ENCODE measurements at regions not wholly inside any gene's neighbourhood (a gene's known extent, or its start where the extent isn't known, plus 50 kb on each side); places are given as distances from the start of the nearest gene placed in this dataset.

- DNase-seq (no peak), ATAC-seq (no peak)
- no peaks in the 10 kb centered on the region for H3K27me3 ChIP-seq
- intact Hi-C loops (cut with DNase I), result no loop called here
- no peak overlapping the region for H3K4me3 ChIP-seq
- H3K9me3 ChIP-seq, result no peaks in the 10 kb centered on the region
- no peaks in the 10 kb centered on the region for H3K36me3 ChIP-seq
- no peaks in the 10 kb centered on the region for H3K4me1 ChIP-seq
- no peak for TF ChIP-seq CTCF (IDR thresholded peaks at IDR 0.05)
- H3K27ac ChIP-seq, result no peak overlapping the region
These were observed 728.4 kb downstream of the SLITRK1 start for GRCh38 chr13:83153848-83154247.

GRCh38 chr13:83151308-83151660 lies 731.0 kb downstream of the SLITRK1 start:
- no peak for TF ChIP-seq CTCF (IDR thresholded peaks at IDR 0.05)
- H3K9me3 ChIP-seq, result no peaks in the 10 kb centered on the region
- DNase-seq (no peak), ATAC-seq (no peak)
- no peak overlapping the region for H3K27ac ChIP-seq
- H3K4me1 ChIP-seq, result no peaks in the 10 kb centered on the region
- H3K36me3 ChIP-seq, result no peaks in the 10 kb centered on the region
- no peaks in the 10 kb centered on the region for H3K27me3 ChIP-seq
- intact Hi-C loops (cut with DNase I), result no loop called here
- no peak overlapping the region for H3K4me3 ChIP-seq

GRCh38 chr13:83150616-83151307 lies 731.5 kb downstream of the SLITRK1 start:
- no peaks in the 10 kb centered on the region for H3K27me3 ChIP-seq
- no peaks in the 10 kb centered on the region for H3K9me3 ChIP-seq
- no peak overlapping the region for H3K27ac ChIP-seq
- H3K36me3 ChIP-seq, result no peaks in the 10 kb centered on the region
- no peak for DNase-seq
- intact Hi-C loops (cut with DNase I), result no loop called here
- H3K4me1 ChIP-seq, result no peaks in the 10 kb centered on the region
- TF ChIP-seq CTCF (IDR thresholded peaks at IDR 0.05), result no peak
- H3K4me3 ChIP-seq, result no peak overlapping the region
- no peak for ATAC-seq

- no peaks in the 10 kb centered on the region for H3K9me3 ChIP-seq
- no peaks in the 10 kb centered on the region for H3K27me3 ChIP-seq
- DNase-seq (no peak), ATAC-seq (no peak)
- H3K4me1 ChIP-seq, result no peaks in the 10 kb centered on the region
- no peak for TF ChIP-seq CTCF (IDR thresholded peaks at IDR 0.05)
- no peak overlapping the region for H3K27ac ChIP-seq
- no peak overlapping the region for H3K4me3 ChIP-seq
- H3K36me3 ChIP-seq, result no peaks in the 10 kb centered on the region
- intact Hi-C loops (cut with DNase I), result no loop called here
These were observed 745.6 kb downstream of the SLITRK1 start for GRCh38 chr13:83136660-83137059.

GRCh38 chr13:83125791-83126190 lies 756.5 kb downstream of the SLITRK1 start:
- Histone ChIP-seq H3K36me3 (no peaks in the 10 kb centered on the region), H3K4me1 (no peaks in the 10 kb centered on the region), H3K4me3 (no peak overlapping the region), H3K9me3 (no peaks in the 10 kb centered on the region), H3K27ac (no peak overlapping the region), H3K27me3 (no peaks in the 10 kb centered on the region)
- TF ChIP-seq CTCF (IDR thresholded peaks at IDR 0.05), result no peak
- intact Hi-C loops (cut with DNase I), result no loop called here
- no peak for DNase-seq
- no peak for ATAC-seq

- no peaks in the 10 kb centered on the region for H3K36me3 ChIP-seq
- no peaks in the 10 kb centered on the region for H3K4me1 ChIP-seq
- H3K4me3 ChIP-seq, result no peak overlapping the region
- intact Hi-C loops (cut with DNase I), result no loop called here
- no peak for ATAC-seq
- no peak overlapping the region for H3K27ac ChIP-seq
- DNase-seq, result no peak
- no peak for TF ChIP-seq CTCF (IDR thresholded peaks at IDR 0.05)
- no peaks in the 10 kb centered on the region for H3K9me3 ChIP-seq
- no peaks in the 10 kb centered on the region for H3K27me3 ChIP-seq
These were observed 760.4 kb downstream of the SLITRK1 start for GRCh38 chr13:83121896-83122295.
